ENCODE measurements at regions not wholly inside any gene's neighbourhood (a gene's known extent, or its start where the extent isn't known, plus 50 kb on each side); places are given as distances from the start of the nearest gene placed in this dataset.
"Not testable (repeated sequence)": the region's sequence is repeated elsewhere in the genome, so short reads cannot be mapped to it uniquely, and the experiment has no call there.

DNA sequence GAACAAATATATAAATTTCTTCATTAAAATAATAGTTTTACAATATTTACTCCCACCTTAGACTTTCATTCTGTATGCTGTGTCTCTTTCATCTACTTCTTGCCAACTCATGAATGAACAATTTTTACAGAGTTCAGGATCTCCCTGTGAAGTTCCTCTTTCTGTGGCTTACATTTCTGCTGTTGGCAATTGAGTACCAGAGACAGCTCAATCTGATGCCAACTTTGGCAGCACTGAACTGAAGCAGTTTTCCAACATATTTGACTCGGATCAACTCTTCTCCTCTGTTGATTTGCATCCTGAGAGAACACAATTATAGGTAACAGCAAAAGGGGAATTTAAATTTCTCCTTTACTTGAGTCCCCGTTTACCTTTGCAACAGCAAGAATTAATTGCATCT lies 1262.2 kb downstream of the EFNA5 start:
- H3K9me3 ChIP-seq (ENCODE audit: control insufficient read depth in 1 of 2, low read length in 2 of 2): no peaks in the 10 kb centered on the region
- DNase-seq: no peak
- Mint-ChIP-seq H3K4me3 (no peak overlapping the region), H3K36me3 (no peaks in the 10 kb centered on the region), H3K27ac (no peak overlapping the region), H3K4me1 (no peaks in the 10 kb centered on the region), H3K9me3 (peaks cover 0 to 8% (median 2%) of the 10 kb centered on the region in 8 donors), H3K27me3 (no peaks in the 10 kb centered on the region)
- H3K36me3 ChIP-seq (ENCODE audit: insufficient read depth, low read length): no peaks in the 10 kb centered on the region
- CTCF ChIA-PET (ENCODE audit: partially characterized antibody): no interaction called here
- intact Hi-C loops (cut with micrococcal nuclease): no loop called here
- POLR2A ChIA-PET (ENCODE audit: partially characterized antibody): no interaction called here
- H3K4me1 ChIP-seq (ENCODE audit: insufficient read depth, low read length): no peaks in the 10 kb centered on the region
- no peaks in the 10 kb centered on the region for H3K27me3 ChIP-seq (ENCODE audit: insufficient read depth, low read length)
- H3K27ac ChIP-seq (ENCODE audit: low read depth, low read length): no peak overlapping the region
- H3K4me3 ChIP-seq (ENCODE audit: low read length in 2 of 2): no peak overlapping the region

DNA sequence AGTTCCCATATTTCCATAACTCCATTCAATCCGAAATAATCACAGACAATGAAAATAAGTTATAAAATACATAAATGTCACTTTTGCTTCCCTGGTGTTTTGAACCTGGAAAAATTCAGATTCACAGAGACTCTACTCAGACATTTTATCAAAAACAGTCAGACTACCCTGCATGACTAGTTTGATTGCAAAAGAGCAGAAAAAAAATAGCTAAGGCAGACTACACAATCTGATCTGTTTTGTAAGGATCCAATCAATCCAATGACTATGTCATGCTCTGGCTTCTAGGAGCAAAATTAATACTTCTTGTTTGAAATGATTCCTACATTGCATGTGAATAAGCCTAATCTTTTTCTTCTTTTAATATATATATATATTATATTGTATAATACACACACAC lies 1262.6 kb downstream of the EFNA5 start:
- CTCF ChIA-PET (ENCODE audit: partially characterized antibody): no interaction called here
- intact Hi-C loops (cut with micrococcal nuclease): no loop called here
- Histone ChIP-seq H3K27ac (ENCODE audit: low read depth, low read length) (no peak overlapping the region), H3K9me3 (ENCODE audit: control insufficient read depth in 1 of 2, low read length in 2 of 2) (no peaks in the 10 kb centered on the region), H3K36me3 (ENCODE audit: insufficient read depth, low read length) (no peaks in the 10 kb centered on the region), H3K4me3 (ENCODE audit: low read length in 2 of 2) (no peak overlapping the region), H3K4me1 (ENCODE audit: insufficient read depth, low read length) (no peaks in the 10 kb centered on the region), H3K27me3 (ENCODE audit: insufficient read depth, low read length) (no peaks in the 10 kb centered on the region)
- H3K4me3 Mint-ChIP-seq: no peak overlapping the region
- H3K27me3 Mint-ChIP-seq: no peaks in the 10 kb centered on the region
- H3K36me3 Mint-ChIP-seq: no peaks in the 10 kb centered on the region
- POLR2A ChIA-PET (ENCODE audit: partially characterized antibody): no interaction called here
- H3K9me3 Mint-ChIP-seq: peaks cover 0 to 8% (median 3%) of the 10 kb centered on the region in 8 donors
- H3K4me1 Mint-ChIP-seq: no peaks in the 10 kb centered on the region
- DNase-seq: no peak
- H3K27ac Mint-ChIP-seq: no peak overlapping the region

- H3K9me3 ChIP-seq (ENCODE audit: control insufficient read depth in 1 of 2, low read length in 2 of 2): no peaks in the 10 kb centered on the region
- Mint-ChIP-seq H3K9me3 (peaks cover 0 to 16% (median 4%) of the 10 kb centered on the region in 8 donors), H3K4me1 (no peaks in the 10 kb centered on the region), H3K36me3 (no peaks in the 10 kb centered on the region), H3K27ac (no peak overlapping the region), H3K4me3 (no peak overlapping the region), H3K27me3 (no peaks in the 10 kb centered on the region)
- no peaks in the 10 kb centered on the region for H3K27me3 ChIP-seq (ENCODE audit: insufficient read depth, low read length)
- ChIA-PET POLR2A (ENCODE audit: partially characterized antibody) (no interaction called here), CTCF (ENCODE audit: partially characterized antibody) (no interaction called here)
- no peak for DNase-seq
- intact Hi-C loops (cut with micrococcal nuclease): no loop called here
- no peak overlapping the region for H3K27ac ChIP-seq (ENCODE audit: low read depth, low read length)
- H3K4me3 ChIP-seq (ENCODE audit: low read length in 2 of 2): no peak overlapping the region
- H3K36me3 ChIP-seq (ENCODE audit: insufficient read depth, low read length): no peaks in the 10 kb centered on the region
- no peaks in the 10 kb centered on the region for H3K4me1 ChIP-seq (ENCODE audit: insufficient read depth, low read length)
These were observed 1269.2 kb downstream of the EFNA5 start for GRCh38 chr5:106401561-106401960.

DNA sequence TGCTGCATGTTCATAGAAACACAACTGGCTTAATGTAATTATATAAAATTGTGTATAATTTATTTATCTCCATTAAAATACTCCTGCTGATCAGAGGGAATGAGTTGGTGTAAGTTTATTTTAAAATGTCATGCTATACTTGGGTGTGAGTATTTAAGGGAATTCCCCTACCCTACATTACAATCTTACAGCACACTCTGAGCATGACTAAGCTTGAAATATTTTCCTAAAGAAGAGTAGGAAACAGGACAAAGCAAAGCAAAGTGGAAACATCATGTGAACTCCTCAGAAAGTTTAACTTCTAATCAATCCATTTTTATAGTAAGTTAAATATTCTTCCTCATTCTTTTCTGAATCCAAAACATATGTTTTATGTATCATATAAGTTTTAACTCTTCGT lies 1271.3 kb downstream of the EFNA5 start:
- Mint-ChIP-seq H3K4me3 (no peak overlapping the region), H3K36me3 (no peaks in the 10 kb centered on the region)
- POLR2A ChIA-PET (ENCODE audit: partially characterized antibody): no interaction called here

GRCh38 chr5:106397700-106398099 lies 1273.0 kb downstream of the EFNA5 start:
- no peak for DNase-seq
- no peaks in the 10 kb centered on the region for H3K36me3 Mint-ChIP-seq
- peaks cover 0 to 12% (median 3%) of the 10 kb centered on the region in 8 donors for H3K9me3 Mint-ChIP-seq
- intact Hi-C loops (cut with micrococcal nuclease): no loop called here
- CTCF ChIA-PET (ENCODE audit: partially characterized antibody): no interaction called here
- no peak overlapping the region for H3K4me3 ChIP-seq (ENCODE audit: low read length in 2 of 2)
- POLR2A ChIA-PET (ENCODE audit: partially characterized antibody): no interaction called here
- no peaks in the 10 kb centered on the region for H3K4me1 ChIP-seq (ENCODE audit: insufficient read depth, low read length)
- no peak overlapping the region for H3K4me3 Mint-ChIP-seq
- H3K27ac Mint-ChIP-seq: no peak overlapping the region
- H3K4me1 Mint-ChIP-seq: no peaks in the 10 kb centered on the region
- H3K27me3 Mint-ChIP-seq: no peaks in the 10 kb centered on the region
- no peaks in the 10 kb centered on the region for H3K9me3 ChIP-seq (ENCODE audit: control insufficient read depth in 1 of 2, low read length in 2 of 2)
- no peak overlapping the region for H3K27ac ChIP-seq (ENCODE audit: low read depth, low read length)
- H3K36me3 ChIP-seq (ENCODE audit: insufficient read depth, low read length): no peaks in the 10 kb centered on the region
- no peaks in the 10 kb centered on the region for H3K27me3 ChIP-seq (ENCODE audit: insufficient read depth, low read length)

More for the DNA sequence above, 1271.3 kb downstream of the EFNA5 start:
- H3K4me1 ChIP-seq (ENCODE audit: insufficient read depth, low read length): no peaks in the 10 kb centered on the region
- H3K36me3 ChIP-seq (ENCODE audit: insufficient read depth, low read length): no peaks in the 10 kb centered on the region
- intact Hi-C loops (cut with micrococcal nuclease): no loop called here
- H3K9me3 Mint-ChIP-seq: peaks cover 0 to 16% (median 3%) of the 10 kb centered on the region in 8 donors
- H3K27me3 Mint-ChIP-seq: no peaks in the 10 kb centered on the region
- no peak overlapping the region for H3K4me3 ChIP-seq (ENCODE audit: low read length in 2 of 2)
- CTCF ChIA-PET (ENCODE audit: partially characterized antibody): no interaction called here
- H3K9me3 ChIP-seq (ENCODE audit: control insufficient read depth in 1 of 2, low read length in 2 of 2): no peaks in the 10 kb centered on the region
- no peak overlapping the region for H3K27ac Mint-ChIP-seq
- DNase-seq: no peak
- H3K27ac ChIP-seq (ENCODE audit: low read depth, low read length): no peak overlapping the region
- H3K4me1 Mint-ChIP-seq: no peaks in the 10 kb centered on the region
- no peaks in the 10 kb centered on the region for H3K27me3 ChIP-seq (ENCODE audit: insufficient read depth, low read length)

DNA sequence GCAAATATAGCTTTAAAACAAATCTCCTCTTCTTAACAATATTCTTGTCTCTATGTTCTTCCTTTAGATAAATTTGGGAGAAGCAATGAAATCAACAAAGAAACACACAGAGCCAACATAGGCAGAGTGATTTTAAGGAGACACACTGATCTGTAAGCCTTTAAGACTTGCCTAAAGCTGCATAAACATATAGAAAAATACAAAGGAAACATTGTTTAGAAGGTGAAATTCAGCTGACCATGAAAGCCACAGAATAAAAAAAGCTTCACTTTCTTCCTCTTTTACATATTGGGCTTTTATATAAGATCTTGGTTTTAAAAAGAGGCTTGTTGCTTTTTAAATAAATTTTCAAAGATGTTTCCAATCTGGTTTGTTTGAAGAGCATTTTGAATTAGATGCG lies 1277.5 kb downstream of the EFNA5 start:
- H3K27me3 Mint-ChIP-seq: no peaks in the 10 kb centered on the region
- no peak overlapping the region for H3K4me3 ChIP-seq (ENCODE audit: low read length in 2 of 2)

DNA sequence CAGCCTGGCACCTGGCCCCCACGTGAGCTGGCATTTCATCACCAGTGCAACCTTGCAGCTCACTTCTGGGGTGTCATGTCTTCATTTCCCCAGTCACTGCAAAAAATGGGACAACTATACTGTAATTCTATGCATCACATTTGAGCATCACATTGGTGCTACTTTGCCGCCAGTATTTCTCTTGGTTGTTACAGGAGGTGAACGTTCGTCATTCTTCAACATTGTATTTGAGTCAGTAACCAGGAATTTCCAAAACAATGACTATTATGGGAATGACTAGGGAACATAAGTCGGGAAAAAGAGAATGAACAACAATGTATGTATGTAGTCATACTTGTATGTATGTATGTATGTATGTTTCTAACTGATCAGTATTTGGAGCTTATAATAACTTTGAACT lies 1278.0 kb downstream of the EFNA5 start:
- Histone ChIP-seq H3K36me3 (ENCODE audit: insufficient read depth, low read length) (no peaks in the 10 kb centered on the region), H3K4me1 (ENCODE audit: insufficient read depth, low read length) (no peaks in the 10 kb centered on the region), H3K27me3 (ENCODE audit: insufficient read depth, low read length) (no peaks in the 10 kb centered on the region), H3K9me3 (ENCODE audit: control insufficient read depth in 1 of 2, low read length in 2 of 2) (no peaks in the 10 kb centered on the region), H3K27ac (ENCODE audit: low read depth, low read length) (no peak overlapping the region), H3K4me3 (ENCODE audit: low read length in 2 of 2) (no peak overlapping the region)
- H3K9me3 Mint-ChIP-seq: peaks cover 0 to 3% (median 0%) of the 10 kb centered on the region in 8 donors
- H3K4me3 Mint-ChIP-seq: no peak overlapping the region
- H3K36me3 Mint-ChIP-seq: no peaks in the 10 kb centered on the region
- intact Hi-C loops (cut with micrococcal nuclease): no loop called here
- DNase-seq: no peak
- H3K27me3 Mint-ChIP-seq: no peaks in the 10 kb centered on the region
- ChIA-PET POLR2A (ENCODE audit: partially characterized antibody) (no interaction called here), CTCF (ENCODE audit: partially characterized antibody) (no interaction called here)
- no peaks in the 10 kb centered on the region for H3K4me1 Mint-ChIP-seq
- H3K27ac Mint-ChIP-seq: no peak overlapping the region

More for the DNA sequence above, 1277.5 kb downstream of the EFNA5 start:
- Histone ChIP-seq H3K9me3 (ENCODE audit: control insufficient read depth in 1 of 2, low read length in 2 of 2) (no peaks in the 10 kb centered on the region), H3K27ac (ENCODE audit: low read depth, low read length) (no peak overlapping the region), H3K27me3 (ENCODE audit: insufficient read depth, low read length) (no peaks in the 10 kb centered on the region), H3K4me1 (ENCODE audit: insufficient read depth, low read length) (no peaks in the 10 kb centered on the region), H3K36me3 (ENCODE audit: insufficient read depth, low read length) (no peaks in the 10 kb centered on the region)
- H3K27ac Mint-ChIP-seq: no peak overlapping the region
- POLR2A ChIA-PET (ENCODE audit: partially characterized antibody): no interaction called here
- H3K36me3 Mint-ChIP-seq: no peaks in the 10 kb centered on the region
- no peak overlapping the region for H3K4me3 Mint-ChIP-seq
- H3K4me1 Mint-ChIP-seq: no peaks in the 10 kb centered on the region
- intact Hi-C loops (cut with micrococcal nuclease): no loop called here
- H3K9me3 Mint-ChIP-seq: peaks cover 0 to 3% (median 0%) of the 10 kb centered on the region in 8 donors
- no peak for DNase-seq
- CTCF ChIA-PET (ENCODE audit: partially characterized antibody): no interaction called here

DNA sequence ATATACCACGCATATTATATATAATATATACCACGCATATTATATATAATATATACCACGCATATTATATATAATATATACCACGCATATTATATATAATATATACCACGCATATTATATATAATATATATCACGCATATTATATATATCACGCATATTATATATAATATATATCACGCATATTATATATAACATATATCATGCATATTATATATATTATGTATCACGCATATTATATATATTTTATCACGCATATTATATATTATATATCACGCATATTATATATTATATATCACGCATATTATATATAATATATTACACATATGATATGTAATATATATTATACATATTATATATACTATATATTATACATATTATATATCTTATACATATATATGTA lies 1283.0 kb downstream of the EFNA5 start:
- H3K4me1 ChIP-seq (ENCODE audit: insufficient read depth, low read length); CTCF ChIA-PET (ENCODE audit: partially characterized antibody); H3K27ac ChIP-seq (ENCODE audit: low read depth, low read length); H3K27me3 ChIP-seq (ENCODE audit: insufficient read depth, low read length); DNase-seq; H3K9me3 Mint-ChIP-seq; H3K4me3 Mint-ChIP-seq; H3K27ac Mint-ChIP-seq; H3K9me3 ChIP-seq (ENCODE audit: control insufficient read depth in 1 of 2, low read length in 2 of 2); H3K36me3 ChIP-seq (ENCODE audit: insufficient read depth, low read length); H3K4me3 ChIP-seq (ENCODE audit: low read length in 2 of 2); POLR2A ChIA-PET (ENCODE audit: partially characterized antibody); H3K4me1 Mint-ChIP-seq; intact Hi-C loops (cut with micrococcal nuclease); H3K36me3 Mint-ChIP-seq; H3K27me3 Mint-ChIP-seq: not testable (repeated sequence)
